ENCODE measurements at regions not wholly inside any gene's neighbourhood (a gene's known extent, or its start where the extent isn't known, plus 50 kb on each side); places are given as distances from the start of the nearest gene placed in this dataset.
A peak's percentile ranks its signal among the peaks of the same experiment; 100 is the strongest.

- 73 to 83% (median 75%) methylated on average over 5 of the region's 5 CpGs for WGBS, 5 donors
- Histone ChIP-seq H3K27me3 (no peaks in the 10 kb centered on the region), H3K4me1 (peaks cover 5 to 41% (median 22%) of the 10 kb centered on the region in 4 donors), H3K27ac (no peak overlapping the region), H3K9me3 (no peaks in the 10 kb centered on the region), H3K36me3 (no peaks in the 10 kb centered on the region), H3K4me3 (no peak overlapping the region)
- TF ChIP-seq EP300 (IDR thresholded peaks at IDR 0.05) (no peak), POLR2A (IDR thresholded peaks at IDR 0.05) (no peak), POLR2AphosphoS5 (IDR thresholded peaks at IDR 0.05) (no peak), CTCF (IDR thresholded peaks at IDR 0.05) (no peak)
- intact Hi-C loops (cut with DNase I; ENCODE audit: low total_unique reads) = no loop called here
- DNase-seq = no peak
These were observed 139.8 kb downstream of the RNF152 start for GRCh38 chr18:61752973-61753372.

- Histone ChIP-seq H3K4me1 (peaks cover 5 to 38% (median 22%) of the 10 kb centered on the region in 4 donors), H3K4me3 (no peak overlapping the region), H3K27me3 (no peaks in the 10 kb centered on the region), H3K27ac (no peak overlapping the region), H3K9me3 (no peaks in the 10 kb centered on the region), H3K36me3 (no peaks in the 10 kb centered on the region)
- WGBS, 5 donors = 31 to 68% (median 51%) methylated on average over 9 of the region's 9 CpGs
- DNase-seq = no peak
- intact Hi-C loops (cut with DNase I; ENCODE audit: low total_unique reads) = no loop called here
- TF ChIP-seq POLR2AphosphoS5 (IDR thresholded peaks at IDR 0.05) = peak in 1 of 3 donors; percentile 12
- TF ChIP-seq POLR2A (IDR thresholded peaks at IDR 0.05) = no peak
- no peak for TF ChIP-seq EP300 (IDR thresholded peaks at IDR 0.05)
These were observed 141.8 kb downstream of the RNF152 start for GRCh38 chr18:61750840-61751668.

- no peak for TF ChIP-seq POLR2A (IDR thresholded peaks at IDR 0.05)
- no peak for TF ChIP-seq EP300 (IDR thresholded peaks at IDR 0.05)
- no peak for TF ChIP-seq CTCF (IDR thresholded peaks at IDR 0.05)
- TF ChIP-seq POLR2AphosphoS5 (IDR thresholded peaks at IDR 0.05) = no peak
- no peak overlapping the region for H3K27ac ChIP-seq
- no peaks in the 10 kb centered on the region for H3K36me3 ChIP-seq
- H3K4me3 ChIP-seq = no peak overlapping the region
- WGBS, 5 donors = 76 to 84% (median 83%) methylated on average over 4 of the region's 4 CpGs
- no peak for DNase-seq
- H3K27me3 ChIP-seq = no peaks in the 10 kb centered on the region
- intact Hi-C loops (cut with DNase I; ENCODE audit: low total_unique reads) = no loop called here
- peaks cover 5 to 34% (median 18%) of the 10 kb centered on the region in 4 donors for H3K4me1 ChIP-seq
- no peaks in the 10 kb centered on the region for H3K9me3 ChIP-seq
These were observed 143.3 kb downstream of the RNF152 start for GRCh38 chr18:61749546-61749945.

GRCh38 chr18:61749031-61749430, 143.8 kb downstream of the RNF152 start:
- Histone ChIP-seq H3K27me3 (no peaks in the 10 kb centered on the region), H3K9me3 (no peaks in the 10 kb centered on the region), H3K4me1 (peaks cover 5 to 29% (median 17%) of the 10 kb centered on the region in 4 donors), H3K36me3 (no peaks in the 10 kb centered on the region), H3K27ac (no peak overlapping the region), H3K4me3 (no peak overlapping the region)
- TF ChIP-seq CTCF (IDR thresholded peaks at IDR 0.05) (no peak), POLR2A (IDR thresholded peaks at IDR 0.05) (no peak), EP300 (IDR thresholded peaks at IDR 0.05) (no peak), POLR2AphosphoS5 (IDR thresholded peaks at IDR 0.05) (no peak)
- intact Hi-C loops (cut with DNase I; ENCODE audit: low total_unique reads) = no loop called here
- DNase-seq = no peak
- 63 to 77% (median 74%) methylated on average over 6 of the region's 6 CpGs for WGBS, 5 donors

GRCh38 chr18:61748004-61748403, 144.8 kb downstream of the RNF152 start:
- peak in 1 of 2 donors; percentile 62 for DNase-seq
- Histone ChIP-seq H3K4me1 (peaks cover 0 to 20% (median 13%) of the 10 kb centered on the region in 4 donors), H3K9me3 (no peaks in the 10 kb centered on the region), H3K36me3 (no peaks in the 10 kb centered on the region), H3K27me3 (no peaks in the 10 kb centered on the region), H3K27ac (no peak overlapping the region), H3K4me3 (no peak overlapping the region)
- 60 to 72% (median 70%) methylated on average over 10 of the region's 10 CpGs for WGBS, 5 donors
- intact Hi-C loops (cut with DNase I; ENCODE audit: low total_unique reads) = no loop called here
- TF ChIP-seq POLR2AphosphoS5 (IDR thresholded peaks at IDR 0.05) (no peak), EP300 (IDR thresholded peaks at IDR 0.05) (no peak), CTCF (IDR thresholded peaks at IDR 0.05) (no peak), POLR2A (IDR thresholded peaks at IDR 0.05) (no peak)
